GM12873 (cell line): ENCODE measurements at regions not wholly inside any gene's neighbourhood (a gene's known extent, or its start where the extent isn't known, plus 50 kb on each side); places are given as distances from the start of the nearest gene placed in this dataset.

Source experiments
- CTCF ChIP-seq: IDR thresholded peaks from 2 replicates; pipeline ENCODE4 v1.5.1; 2012; ENCODE audit warnings: low read depth, mild to moderate bottlenecking, moderate library complexity, low read length, control low read depth; ENCODE audit not compliant: insufficient read depth; ENCODE audit errors: missing control alignments

GRCh38 chr9:89853931-89854330, 249.1 kb downstream of the GADD45G start:
- TF ChIP-seq CTCF: no peak

GRCh38 chr9:89854715-89855475, 250.1 kb downstream of the GADD45G start:
- TF ChIP-seq CTCF: no peak

GRCh38 chr9:89862316-89862715, 257.5 kb downstream of the GADD45G start:
- no peak for TF ChIP-seq CTCF

- TF ChIP-seq CTCF: no peak
Measured at GRCh38 chr9:89863141-89863540, 258.3 kb downstream of the GADD45G start.

GRCh38 chr9:89863837-89864236, 259.0 kb downstream of the GADD45G start:
- TF ChIP-seq CTCF: no peak

- no peak for TF ChIP-seq CTCF
Measured at GRCh38 chr9:89864257-89864656, 259.4 kb downstream of the GADD45G start.

GRCh38 chr9:89864731-89865130, 259.9 kb downstream of the GADD45G start:
- TF ChIP-seq CTCF: no peak
